ENCODE measurements at regions not wholly inside any gene's neighbourhood (a gene's known extent, or its start where the extent isn't known, plus 50 kb on each side); places are given as distances from the start of the nearest gene placed in this dataset.

- TF ChIP-seq POLR2A (IDR thresholded peaks at IDR 0.05) (no peak), CTCF (IDR thresholded peaks at IDR 0.05) (no peak), POLR2AphosphoS5 (IDR thresholded peaks at IDR 0.05) (no peak)
- Histone ChIP-seq H3K36me3 (no peaks in the 10 kb centered on the region), H3K4me3 (no peak overlapping the region), H3K4me1 (replicated peaks) (no peaks in the 10 kb centered on the region), H3K27ac (no peak overlapping the region), H3K27me3 (replicated peaks; ENCODE audit: insufficient read depth) (peaks cover 2% of the 10 kb centered on the region), H3K9me3 (no peaks in the 10 kb centered on the region)
- intact Hi-C loops (cut with DNase I) = no loop called here
- DNase-seq (ENCODE audit: low spot score) = no peak
- 92% methylated on average over 2 of the region's 2 CpGs for whole genome bisulfite sequencing
Observed at GRCh38 chr20:22880277-22880676, 154.8 kb upstream of the SSTR4 start.

GRCh38 chr20:22887796-22888195 lies 147.3 kb upstream of the SSTR4 start:
- Histone ChIP-seq H3K4me3 (no peak overlapping the region), H3K4me1 (replicated peaks) (no peaks in the 10 kb centered on the region), H3K27me3 (replicated peaks; ENCODE audit: insufficient read depth) (peaks cover 8% of the 10 kb centered on the region), H3K36me3 (no peaks in the 10 kb centered on the region), H3K9me3 (no peaks in the 10 kb centered on the region), H3K27ac (no peak overlapping the region)
- TF ChIP-seq CTCF (IDR thresholded peaks at IDR 0.05) = no peak
- peak; percentile 61 for TF ChIP-seq POLR2AphosphoS5 (IDR thresholded peaks at IDR 0.05)
- WGBS = 16% methylated on average over 2 of the region's 2 CpGs
- no peak for DNase-seq (ENCODE audit: low spot score)
- intact Hi-C loops (cut with DNase I) = no loop called here

DNA sequence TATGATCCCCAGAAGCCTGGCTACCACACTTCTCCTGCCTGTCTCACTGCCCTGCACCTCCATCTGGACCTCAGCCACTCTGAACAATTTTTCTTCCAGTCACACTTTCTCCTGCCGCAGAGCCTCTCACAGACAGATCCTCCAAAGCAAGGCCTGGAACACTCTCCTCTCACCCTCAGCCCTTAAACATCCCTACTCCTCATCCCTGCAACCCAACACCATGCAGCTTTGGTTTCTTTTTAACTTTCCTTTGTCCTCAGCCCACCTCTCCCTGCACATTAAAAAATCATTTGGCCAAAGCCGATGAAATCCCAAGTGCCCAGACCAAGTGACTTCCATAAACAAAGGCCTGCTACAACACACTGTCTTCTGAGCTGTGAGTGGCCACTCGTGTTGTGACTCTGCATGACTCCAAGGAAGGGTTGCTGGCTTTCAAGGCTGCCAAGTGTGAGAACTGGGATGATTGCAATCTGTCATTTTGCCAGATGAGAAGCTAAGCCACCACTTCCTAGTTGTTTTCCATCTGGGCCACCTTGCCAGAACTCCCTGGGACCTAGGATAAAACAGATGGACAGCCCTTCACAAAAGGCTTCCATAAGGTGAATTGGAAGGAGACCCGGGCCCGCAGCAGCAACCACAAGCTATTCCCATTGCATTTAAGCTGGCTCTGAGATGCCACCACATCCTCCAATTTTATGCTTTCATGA lies 144.4 kb upstream of the SSTR4 start:
- Histone ChIP-seq H3K4me1 (replicated peaks) (no peaks in the 10 kb centered on the region), H3K9me3 (no peaks in the 10 kb centered on the region), H3K27me3 (replicated peaks; ENCODE audit: insufficient read depth) (peaks cover 8% of the 10 kb centered on the region), H3K27ac (no peak overlapping the region), H3K36me3 (no peaks in the 10 kb centered on the region), H3K4me3 (no peak overlapping the region)
- TF ChIP-seq POLR2AphosphoS5 (IDR thresholded peaks at IDR 0.05) (no peak), CTCF (IDR thresholded peaks at IDR 0.05) (no peak), POLR2A (IDR thresholded peaks at IDR 0.05) (no peak)
- intact Hi-C loops (cut with DNase I) = no loop called here
- WGBS = 85% methylated on average over 5 of the region's 5 CpGs
- no peak for DNase-seq (ENCODE audit: low spot score)

DNA sequence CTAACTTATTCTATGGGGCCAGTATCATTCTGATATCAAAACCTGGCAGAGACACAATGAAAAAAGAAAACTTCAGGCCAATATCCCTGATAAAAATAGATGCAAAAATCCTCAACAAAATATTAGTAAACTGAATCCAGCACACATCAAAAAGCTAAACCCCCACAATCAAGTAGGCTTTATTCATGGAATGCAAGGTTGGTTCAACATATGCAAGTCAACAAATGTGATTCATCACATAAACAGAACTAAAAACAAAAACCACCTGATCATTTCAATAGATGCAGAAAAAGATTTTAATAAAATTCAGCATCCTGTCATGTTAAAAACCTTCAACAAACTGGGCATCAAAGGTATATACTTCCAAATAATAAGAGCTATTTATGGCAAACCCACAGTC lies 133.9 kb upstream of the SSTR4 start:
- TF ChIP-seq POLR2A (IDR thresholded peaks at IDR 0.05) = no peak
- TF ChIP-seq CTCF (IDR thresholded peaks at IDR 0.05) = no peak
- TF ChIP-seq POLR2AphosphoS5 (IDR thresholded peaks at IDR 0.05) = no peak
- DNase-seq (ENCODE audit: low spot score) = no peak
- H3K9me3 ChIP-seq = no peaks in the 10 kb centered on the region
- no peak overlapping the region for H3K4me3 ChIP-seq
- no peaks in the 10 kb centered on the region for H3K36me3 ChIP-seq
- intact Hi-C loops (cut with DNase I) = no loop called here
- H3K4me1 ChIP-seq (replicated peaks) = no peaks in the 10 kb centered on the region
- H3K27ac ChIP-seq = no peak overlapping the region
- peaks cover 2% of the 10 kb centered on the region for H3K27me3 ChIP-seq (replicated peaks; ENCODE audit: insufficient read depth)

GRCh38 chr20:22901921-22902320 lies 133.2 kb upstream of the SSTR4 start:
- H3K36me3 ChIP-seq = no peaks in the 10 kb centered on the region
- no peaks in the 10 kb centered on the region for H3K4me1 ChIP-seq (replicated peaks)
- DNase-seq (ENCODE audit: low spot score) = no peak
- H3K9me3 ChIP-seq = no peaks in the 10 kb centered on the region
- TF ChIP-seq CTCF (IDR thresholded peaks at IDR 0.05) (no peak), POLR2AphosphoS5 (IDR thresholded peaks at IDR 0.05) (no peak), POLR2A (IDR thresholded peaks at IDR 0.05) (no peak)
- H3K27ac ChIP-seq = no peak overlapping the region
- intact Hi-C loops (cut with DNase I) = no loop called here
- 39% methylated on average over 2 of the region's 2 CpGs for WGBS
- H3K27me3 ChIP-seq (replicated peaks; ENCODE audit: insufficient read depth) = peaks cover 2% of the 10 kb centered on the region
- H3K4me3 ChIP-seq = no peak overlapping the region

Measured in prostate gland (tissue), 2 donors.